ENCODE measurements at regions not wholly inside any gene's neighbourhood (a gene's known extent, or its start where the extent isn't known, plus 50 kb on each side); places are given as distances from the start of the nearest gene placed in this dataset.

DNA sequence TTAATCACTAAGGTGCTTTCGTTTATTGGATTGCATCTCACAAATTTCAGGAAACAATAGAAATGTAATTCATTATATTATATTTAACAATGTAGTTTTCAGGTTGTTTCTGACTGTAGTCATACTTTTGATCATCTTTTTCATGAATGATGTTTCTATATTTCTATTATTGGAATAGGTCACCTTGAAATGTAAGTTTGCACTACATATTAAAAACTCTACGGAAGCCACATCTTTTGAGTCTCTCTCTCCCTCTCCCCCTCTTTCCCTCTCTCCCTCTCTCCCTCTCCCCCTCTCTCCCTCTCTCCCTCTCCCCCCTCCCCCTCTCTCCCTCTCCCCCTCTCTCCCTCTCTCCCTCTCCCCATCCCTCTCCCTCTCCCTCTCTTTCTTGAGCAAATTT is 131.3 kb upstream of the FBXL4 start:
- Mint-ChIP-seq H3K4me1 (no peaks in the 10 kb centered on the region), H3K27me3 (ENCODE audit: insufficient read depth) (peaks cover 6% of the 10 kb centered on the region), H3K9me3 (no peaks in the 10 kb centered on the region), H3K27ac (no peak overlapping the region), H3K4me3 (no peak overlapping the region), H3K36me3 (ENCODE audit: low read depth) (no peaks in the 10 kb centered on the region)
- H3K4me3 ChIP-seq (ENCODE audit: low read length): no peak overlapping the region
- DNase-seq: no peak
- no peaks in the 10 kb centered on the region for H3K27me3 ChIP-seq (ENCODE audit: control insufficient read depth, insufficient read depth, low read length, poor library complexity, severe bottlenecking)
- WGBS, 2 experiments (ENCODE audit: insufficient coverage in 1 of 2, insufficient read length in 1 of 2): 92% methylated on average over 1 of the region's 2 CpGs; no CpG with 5 or more reads in 1 of the 2 experiments
- no peak overlapping the region for H3K27ac ChIP-seq (ENCODE audit: low read depth, low read length)
- H3K9me3 ChIP-seq (ENCODE audit: control insufficient read depth, low read length): no peaks in the 10 kb centered on the region
- H3K4me1 ChIP-seq (ENCODE audit: control insufficient read depth, insufficient read depth, low read length): no peaks in the 10 kb centered on the region
- no peaks in the 10 kb centered on the region for H3K36me3 ChIP-seq (ENCODE audit: control insufficient read depth, insufficient read depth, low read length)
- TF ChIP-seq, protein P1, sequence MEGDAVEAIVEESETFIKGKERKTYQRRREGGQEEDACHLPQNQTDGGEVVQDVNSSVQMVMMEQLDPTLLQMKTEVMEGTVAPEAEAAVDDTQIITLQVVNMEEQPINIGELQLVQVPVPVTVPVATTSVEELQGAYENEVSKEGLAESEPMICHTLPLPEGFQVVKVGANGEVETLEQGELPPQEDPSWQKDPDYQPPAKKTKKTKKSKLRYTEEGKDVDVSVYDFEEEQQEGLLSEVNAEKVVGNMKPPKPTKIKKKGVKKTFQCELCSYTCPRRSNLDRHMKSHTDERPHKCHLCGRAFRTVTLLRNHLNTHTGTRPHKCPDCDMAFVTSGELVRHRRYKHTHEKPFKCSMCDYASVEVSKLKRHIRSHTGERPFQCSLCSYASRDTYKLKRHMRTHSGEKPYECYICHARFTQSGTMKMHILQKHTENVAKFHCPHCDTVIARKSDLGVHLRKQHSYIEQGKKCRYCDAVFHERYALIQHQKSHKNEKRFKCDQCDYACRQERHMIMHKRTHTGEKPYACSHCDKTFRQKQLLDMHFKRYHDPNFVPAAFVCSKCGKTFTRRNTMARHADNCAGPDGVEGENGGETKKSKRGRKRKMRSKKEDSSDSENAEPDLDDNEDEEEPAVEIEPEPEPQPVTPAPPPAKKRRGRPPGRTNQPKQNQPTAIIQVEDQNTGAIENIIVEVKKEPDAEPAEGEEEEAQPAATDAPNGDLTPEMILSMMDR (conservative IDR thresholded peaks at IDR 0.05): no peak
- H3K9ac ChIP-seq (ENCODE audit: extremely low read depth, low read length, poor library complexity, severe bottlenecking): no peak overlapping the region

DNA sequence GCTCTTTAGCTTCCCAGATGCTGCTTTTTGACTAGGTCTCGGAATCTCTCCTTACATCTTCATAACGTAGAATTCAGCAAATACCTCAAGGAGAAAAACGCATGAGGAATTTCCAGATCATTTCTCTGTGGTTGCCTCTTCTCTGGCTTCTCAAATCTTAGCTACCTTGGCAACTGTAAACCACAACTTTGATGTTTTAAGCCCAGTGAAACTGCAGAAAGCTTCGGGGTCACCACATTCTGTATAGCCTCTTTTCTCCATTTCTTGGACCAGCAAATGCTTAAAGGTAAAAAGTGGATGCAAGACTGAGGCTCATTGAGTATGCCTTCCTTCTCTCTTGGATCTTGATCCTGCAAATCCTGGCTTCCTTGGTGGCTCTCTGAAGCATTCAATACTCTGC is 125.5 kb upstream of the FBXL4 start:
- Histone ChIP-seq H3K27me3 (ENCODE audit: control insufficient read depth, insufficient read depth, low read length, poor library complexity, severe bottlenecking) (no peaks in the 10 kb centered on the region), H3K4me3 (ENCODE audit: low read length) (no peak overlapping the region), H3K36me3 (ENCODE audit: control insufficient read depth, insufficient read depth, low read length) (no peaks in the 10 kb centered on the region), H3K27ac (ENCODE audit: low read depth, low read length) (no peak overlapping the region), H3K4me1 (ENCODE audit: control insufficient read depth, insufficient read depth, low read length) (no peaks in the 10 kb centered on the region), H3K9me3 (ENCODE audit: control insufficient read depth, low read length) (no peaks in the 10 kb centered on the region), H3K9ac (ENCODE audit: extremely low read depth, low read length, poor library complexity, severe bottlenecking) (no peak overlapping the region)
- Mint-ChIP-seq H3K9me3 (no peaks in the 10 kb centered on the region), H3K27me3 (ENCODE audit: insufficient read depth) (peaks cover 3% of the 10 kb centered on the region), H3K27ac (no peak overlapping the region), H3K36me3 (ENCODE audit: low read depth) (no peaks in the 10 kb centered on the region), H3K4me3 (no peak overlapping the region), H3K4me1 (no peaks in the 10 kb centered on the region)
- TF ChIP-seq, protein P1 (conservative IDR thresholded peaks at IDR 0.05): no peak
- no peak for DNase-seq
- 89 to 92% methylated on average over 4 of the region's 4 CpGs for WGBS, 2 experiments (ENCODE audit: insufficient coverage in 1 of 2, insufficient read length in 1 of 2)

DNA sequence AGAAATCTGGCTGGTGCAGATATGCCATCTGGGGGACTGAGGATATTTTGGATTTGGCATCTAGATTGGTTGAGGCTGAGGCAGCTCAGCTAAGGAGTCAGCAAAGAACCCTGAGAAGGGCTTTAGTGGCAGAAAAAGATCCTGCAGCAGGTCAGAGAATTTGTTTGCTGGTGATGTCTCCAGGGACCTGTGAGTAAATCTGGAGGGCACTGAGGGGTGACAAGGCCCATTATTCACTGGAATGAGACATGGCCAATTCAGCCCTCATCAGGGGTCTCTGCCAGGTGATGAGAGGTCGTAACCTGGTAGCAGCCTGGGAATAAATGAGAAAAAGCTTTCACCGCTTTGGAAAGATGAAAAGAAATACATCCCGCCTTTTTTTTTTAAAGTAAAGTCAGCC is 118.3 kb upstream of the FBXL4 start:
- WGBS, 2 experiments (ENCODE audit: insufficient coverage in 1 of 2, insufficient read length in 1 of 2): 89 to 93% methylated on average over 2 to 3 of the region's 3 CpGs
- H3K27me3 ChIP-seq (ENCODE audit: control insufficient read depth, insufficient read depth, low read length, poor library complexity, severe bottlenecking): no peaks in the 10 kb centered on the region

More for the DNA sequence above, 118.3 kb upstream of the FBXL4 start:
- Mint-ChIP-seq H3K27ac (no peak overlapping the region), H3K9me3 (no peaks in the 10 kb centered on the region), H3K27me3 (ENCODE audit: insufficient read depth) (no peaks in the 10 kb centered on the region), H3K4me3 (no peak overlapping the region), H3K4me1 (no peaks in the 10 kb centered on the region), H3K36me3 (ENCODE audit: low read depth) (no peaks in the 10 kb centered on the region)
- TF ChIP-seq, protein P1 (conservative IDR thresholded peaks at IDR 0.05): no peak
- Histone ChIP-seq H3K9ac (ENCODE audit: extremely low read depth, low read length, poor library complexity, severe bottlenecking) (no peak overlapping the region), H3K9me3 (ENCODE audit: control insufficient read depth, low read length) (no peaks in the 10 kb centered on the region), H3K4me3 (ENCODE audit: low read length) (no peak overlapping the region), H3K27ac (ENCODE audit: low read depth, low read length) (no peak overlapping the region), H3K4me1 (ENCODE audit: control insufficient read depth, insufficient read depth, low read length) (no peaks in the 10 kb centered on the region), H3K36me3 (ENCODE audit: control insufficient read depth, insufficient read depth, low read length) (no peaks in the 10 kb centered on the region)
- DNase-seq: no peak

All from endodermal cell (in vitro differentiated cells).